T47D (cell line): ENCODE measurements at regions not wholly inside any gene's neighbourhood (a gene's known extent, or its start where the extent isn't known, plus 50 kb on each side); places are given as distances from the start of the nearest gene placed in this dataset.

Experiments
- DNase-seq, 2 experiments: peaks; one replicate each; pipeline versions ENCODE4 v3.0.0 to v3.0.0-alpha.2; 2011 to 2012; ENCODE audit warnings: low read depth in 1 of 2, low spot score in 1 of 2
- JUND ChIP-seq: IDR thresholded peaks from 2 replicates; pipeline ENCODE4 v1.6.1; 2012; ENCODE audit warnings: low read depth
- in situ Hi-C: cut with HindIII; loops from 2 replicates; pipeline ENCODE4 v1.10.0; 2016; ENCODE audit warnings: low sequenced_read_pairs, low pct_unique_long_range_greater_than_20kb

GRCh38 chr13:66036024-66036614 lies 1194.0 kb downstream of the PCDH9 start:
- no peak for DNase-seq
- TF ChIP-seq JUND: no peak
- in situ Hi-C loops: no loop called here

DNA sequence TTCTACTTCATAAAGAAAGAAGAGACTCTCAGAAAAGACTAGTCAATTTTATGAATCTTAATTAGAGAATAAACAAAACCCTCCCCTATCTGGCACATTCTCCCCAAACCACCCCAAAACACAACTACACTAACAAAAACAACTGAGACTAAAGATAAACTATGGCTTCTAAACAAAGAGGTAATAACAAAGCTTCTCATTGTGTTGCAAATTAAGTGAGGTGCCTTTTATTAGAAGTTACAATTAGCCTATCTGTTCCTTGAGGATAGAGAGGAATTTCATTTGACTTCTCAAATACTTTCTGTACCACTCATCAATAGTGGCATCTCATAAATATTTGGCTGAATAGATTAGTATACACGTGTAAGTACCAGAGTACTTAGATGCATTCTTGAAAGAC lies 1196.2 kb downstream of the PCDH9 start:
- in situ Hi-C loops: no loop called here
- DNase-seq: no peak
- no peak for TF ChIP-seq JUND

GRCh38 chr13:66021846-66022245 lies 1208.3 kb downstream of the PCDH9 start:
- in situ Hi-C loops: no loop called here
- TF ChIP-seq JUND: no peak
- no peak for DNase-seq

GRCh38 chr13:66014771-66015170 lies 1215.4 kb downstream of the PCDH9 start:
- in situ Hi-C loops: no loop called here
- TF ChIP-seq JUND: no peak
- no peak for DNase-seq

- in situ Hi-C loops: no loop called here
- DNase-seq: no peak
- no peak for TF ChIP-seq JUND
These were observed 1220.9 kb downstream of the PCDH9 start for GRCh38 chr13:66009241-66009640.

- TF ChIP-seq JUND: no peak
- in situ Hi-C loops: no loop called here
These were observed 1226.6 kb downstream of the PCDH9 start for GRCh38 chr13:66003558-66003957.

GRCh38 chr13:66001140-66001539 lies 1229.0 kb downstream of the PCDH9 start:
- TF ChIP-seq JUND: no peak
- in situ Hi-C loops: no loop called here
- DNase-seq: no peak

More at GRCh38 chr13:66003558-66003957, 1226.6 kb downstream of the PCDH9 start:
- DNase-seq: no peak

DNA sequence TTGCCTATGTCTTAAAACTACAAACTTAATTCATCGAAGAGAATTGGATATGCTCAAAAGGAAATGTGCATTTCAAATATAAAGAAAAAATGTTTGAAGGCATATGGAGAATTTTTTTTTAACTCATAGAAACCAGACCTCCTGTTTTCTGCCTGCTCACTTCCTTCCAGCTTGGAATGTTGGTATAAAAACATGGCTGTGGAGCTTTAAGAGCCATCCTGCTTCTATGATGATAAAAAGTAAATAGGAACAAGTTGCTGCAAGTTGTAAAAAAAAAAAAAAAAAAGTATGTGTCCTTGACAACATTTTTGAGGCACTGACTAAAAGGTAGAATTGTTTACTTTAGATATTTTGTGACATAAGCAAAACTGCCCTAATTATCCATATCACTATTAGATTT lies 1230.7 kb downstream of the PCDH9 start:
- in situ Hi-C loops: no loop called here
- DNase-seq: no peak
- TF ChIP-seq JUND: no peak

- DNase-seq: no peak
- TF ChIP-seq JUND: no peak
- in situ Hi-C loops: no loop called here
These were observed 1239.5 kb downstream of the PCDH9 start for GRCh38 chr13:65990684-65991083.

GRCh38 chr13:65985612-65986011 lies 1244.5 kb downstream of the PCDH9 start:
- peak in 1 of 2 experiments; percentile 58 for DNase-seq
- no peak for TF ChIP-seq JUND
- in situ Hi-C loops: no loop called here

DNA sequence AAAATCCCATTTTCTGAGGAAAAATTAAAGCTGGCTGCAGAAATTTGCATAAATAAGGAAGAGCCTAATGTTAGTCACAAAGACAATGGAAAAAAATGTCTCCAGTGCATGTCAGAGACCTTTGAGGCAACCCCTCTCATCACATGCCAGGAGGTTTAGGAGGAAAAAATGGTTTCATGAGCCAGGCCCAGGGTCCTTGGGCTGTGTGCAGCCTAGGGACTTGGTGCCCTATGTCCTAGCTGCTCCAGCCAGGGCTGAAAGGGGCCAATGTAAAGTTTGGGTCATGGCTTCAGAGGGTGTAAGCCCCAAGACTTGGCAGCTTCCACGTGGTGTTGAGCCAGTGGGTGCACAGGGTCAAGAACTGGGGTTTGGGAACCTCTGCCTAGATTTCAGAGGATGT lies 1252.6 kb downstream of the PCDH9 start:
- in situ Hi-C loops: no loop called here
- TF ChIP-seq JUND: no peak
- no peak for DNase-seq

- no peak for DNase-seq
- TF ChIP-seq JUND: no peak
- in situ Hi-C loops: no loop called here
These were observed 1258.6 kb downstream of the PCDH9 start for GRCh38 chr13:65971541-65971940.

DNA sequence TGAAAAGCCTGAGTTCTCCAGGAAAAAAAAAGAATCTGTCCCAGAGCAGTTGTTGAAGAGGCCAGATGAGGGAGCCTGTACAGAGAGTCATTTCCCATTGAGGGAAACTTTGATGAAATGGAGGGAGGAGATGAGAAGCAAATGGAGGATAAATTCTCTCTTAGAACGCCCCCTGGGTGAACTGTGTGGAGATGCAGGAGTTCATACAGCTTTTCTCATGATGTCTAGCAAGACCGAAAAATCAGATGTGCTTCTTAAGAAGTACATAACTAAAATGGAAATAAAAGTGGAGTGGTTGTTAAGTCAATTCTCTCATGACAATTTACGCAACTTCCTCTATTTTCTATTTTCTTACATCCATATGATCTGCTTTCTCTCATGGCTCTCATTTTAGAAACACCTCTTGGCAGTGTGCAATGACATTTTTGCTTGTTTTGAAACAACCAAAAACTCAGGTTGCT lies 1263.1 kb downstream of the PCDH9 start:
- in situ Hi-C loops: no loop called here
- DNase-seq: peak; percentile 3 to 79
- no peak for TF ChIP-seq JUND

DNA sequence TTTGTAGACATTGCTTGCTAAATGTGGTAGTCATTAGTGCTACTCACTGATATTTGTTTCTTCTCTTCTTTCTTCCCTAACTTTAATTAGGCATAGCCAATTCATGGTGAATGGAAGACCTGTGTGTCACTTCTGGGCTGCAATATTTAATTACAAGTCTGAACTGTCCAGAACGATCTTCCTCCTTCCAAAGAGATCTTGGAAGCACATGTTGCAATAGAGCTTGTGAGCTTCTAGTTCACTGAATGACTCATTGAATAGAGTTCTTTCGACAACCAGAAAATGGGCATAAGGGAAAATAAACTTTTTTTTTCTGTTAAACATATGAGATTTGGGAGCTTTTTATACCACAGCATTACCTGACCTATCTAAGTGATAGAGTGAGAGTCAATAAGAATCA lies 1264.6 kb downstream of the PCDH9 start:
- DNase-seq: no peak
- no peak for TF ChIP-seq JUND
- in situ Hi-C loops: no loop called here
